Neutrophil (primary cell): ENCODE measurements at regions not wholly inside any gene's neighbourhood (a gene's known extent, or its start where the extent isn't known, plus 50 kb on each side); places are given as distances from the start of the nearest gene placed in this dataset.

Experiments
- H3K27ac ChIP-seq: fragments of 200-600 bp; sonication (generic); 2 replicates; pipeline ENCODE4 v1.5.1; 2016; ENCODE audit warnings: mild to moderate bottlenecking, moderate library complexity
- H3K27me3 ChIP-seq: fragments of 200-600 bp; sonication (generic); 2 replicates; pipeline ENCODE4 v1.6.0; 2016; ENCODE audit warnings: mild to moderate bottlenecking
- H3K36me3 ChIP-seq: fragments of 200-600 bp; sonication (generic); 2 replicates; pipeline ENCODE4 v1.5.1; 2017
- H3K4me1 ChIP-seq, 2 experiments: fragments of 200-600 bp in 1 of 2; sonication (generic) in 1 of 2; 1 replicate in 1 of 2; 2 replicates in 1 of 2; pipeline versions ENCODE4 v1.5.1 to v1.6.1; 2013 to 2016; ENCODE audit warnings: low read depth in 1 of 2, low read length in 1 of 2, mild to moderate bottlenecking in 1 of 2, moderate library complexity in 1 of 2; ENCODE audit not compliant: control insufficient read depth in 1 of 2, insufficient read depth in 1 of 2
- H3K4me3 ChIP-seq, 2 experiments: fragments of 200-600 bp in 1 of 2; sonication (generic) in 1 of 2; 1 replicate in 1 of 2; 2 replicates in 1 of 2; pipeline ENCODE4 v1.5.1; 2013 to 2016; ENCODE audit warnings: low read depth in 1 of 2, low read length in 1 of 2, mild to moderate bottlenecking in 1 of 2, moderate library complexity in 1 of 2
- H3K9me3 ChIP-seq: fragments of 200-600 bp; sonication (generic); 2 replicates; pipeline ENCODE4 v1.5.1; 2016
- CTCF ChIP-seq: fragments of 200-600 bp; sonication (generic); IDR thresholded peaks from 2 replicates; pipeline ENCODE4 v1.5.1; 2016; ENCODE audit warnings: antibody characterized with exemption

- Histone ChIP-seq H3K27ac (no peak overlapping the region), H3K4me3 (no peak overlapping the region), H3K36me3 (no peaks in the 10 kb centered on the region), H3K4me1 (no peaks in the 10 kb centered on the region), H3K9me3 (no peaks in the 10 kb centered on the region), H3K27me3 (no peaks in the 10 kb centered on the region)
- TF ChIP-seq CTCF: no peak
Measured at GRCh38 chr9:86511614-86512360, 157.6 kb upstream of the TUT7 start.

- H3K4me1 ChIP-seq: no peaks in the 10 kb centered on the region
- no peaks in the 10 kb centered on the region for H3K9me3 ChIP-seq
- H3K4me3 ChIP-seq: no peak overlapping the region
- no peaks in the 10 kb centered on the region for H3K36me3 ChIP-seq
- no peak overlapping the region for H3K27ac ChIP-seq
- H3K27me3 ChIP-seq: no peaks in the 10 kb centered on the region
- TF ChIP-seq CTCF: no peak
Measured at GRCh38 chr9:86508208-86508903, 154.1 kb upstream of the TUT7 start.

- Histone ChIP-seq H3K27ac (no peak overlapping the region), H3K9me3 (no peaks in the 10 kb centered on the region), H3K4me1 (no peaks in the 10 kb centered on the region), H3K4me3 (no peak overlapping the region), H3K36me3 (no peaks in the 10 kb centered on the region), H3K27me3 (no peaks in the 10 kb centered on the region)
- TF ChIP-seq CTCF: no peak
Measured at GRCh38 chr9:86507212-86507630, 153.0 kb upstream of the TUT7 start.

GRCh38 chr9:86503942-86504341, 149.7 kb upstream of the TUT7 start:
- Histone ChIP-seq H3K27me3 (no peaks in the 10 kb centered on the region), H3K9me3 (no peaks in the 10 kb centered on the region), H3K4me3 (no peak overlapping the region), H3K27ac (no peak overlapping the region), H3K36me3 (no peaks in the 10 kb centered on the region), H3K4me1 (no peaks in the 10 kb centered on the region)
- no peak for TF ChIP-seq CTCF

GRCh38 chr9:86503314-86503713, 149.1 kb upstream of the TUT7 start:
- Histone ChIP-seq H3K4me1 (no peaks in the 10 kb centered on the region), H3K27ac (no peak overlapping the region), H3K4me3 (no peak overlapping the region), H3K27me3 (no peaks in the 10 kb centered on the region), H3K9me3 (no peaks in the 10 kb centered on the region), H3K36me3 (no peaks in the 10 kb centered on the region)
- TF ChIP-seq CTCF: no peak
